A549 (cell line): ENCODE measurements at regions not wholly inside any gene's neighbourhood (a gene's known extent, or its start where the extent isn't known, plus 50 kb on each side); places are given as distances from the start of the nearest gene placed in this dataset.

ENCODE experiments used
- ATAC-seq, 2 experiments: fragments of 200-7000 bp in 1 of 2; fragments of >200 bp in 1 of 2; cut with Nextera tagmentation in 1 of 2; cut with Tn5 transposase in 1 of 2; 3 replicates each; pipeline versions ENCODE4 v1.8.0 to v1.9.1; 2018 to 2020; ENCODE audit warnings: mild to moderate bottlenecking in 1 of 2, moderate library complexity in 1 of 2
- CTCF ChIA-PET: fragments of 300-600 bp; sonication (Branson Sonifier 250); formaldehyde crosslinking; extraction: SDS; loops from one replicate; lab custom pipeline; 2021; ENCODE audit warnings: antibody characterized with exemption, inconsistent platforms; lab: Yijun Ruan, JAX
- POLR2A ChIA-PET: fragments of 350-600 bp; formaldehyde crosslinking; extraction: SDS; loops from one replicate; lab custom pipeline; 2021; ENCODE audit warnings: antibody characterized with exemption, inconsistent platforms; lab: Yijun Ruan, JAX
- DNase-seq, 2 experiments: peaks; one replicate each; pipeline versions ENCODE4 v3.0.0 to v3.0.0-alpha.2; 2011 to 2016; ENCODE audit warnings: low read depth in 1 of 2, low spot score in 1 of 2
- FAIRE-seq: peaks from 2 replicates; lab custom pipeline; 2011; peaks lifted over from hg19 to GRCh38; lab: Jason Lieb, UNC
- H3K27ac ChIP-seq, 2 experiments: fragments of >200 bp; sonication (Bioruptor Twin); formaldehyde crosslinking; 3 replicates each; pipeline ENCODE4 v1.5.1; 2016 to 2017
- H3K4me1 ChIP-seq: fragments of >200 bp; sonication (Bioruptor Twin); formaldehyde crosslinking; 3 replicates; pipeline ENCODE4 v1.6.1; 2016
- H3K4me2 ChIP-seq: fragments of >200 bp; sonication (Bioruptor Twin); formaldehyde crosslinking; 3 replicates; pipeline ENCODE4 v1.6.1; 2016
- H3K4me3 ChIP-seq: fragments of >200 bp; sonication (Bioruptor Twin); formaldehyde crosslinking; 3 replicates; pipeline ENCODE4 v1.5.1; 2016
- H3K9me3 ChIP-seq: fragments of >200 bp; sonication (Bioruptor Twin); formaldehyde crosslinking; 3 replicates; pipeline ENCODE4 v1.6.1; 2016
- ATOH8 ChIP-seq: fragments of 250-450 bp; sonication (Bioruptor Pico); IDR thresholded peaks from 2 replicates; pipeline ENCODE4 v1.5.0; 2020; ENCODE audit warnings: low read depth, mild to moderate bottlenecking, moderate library complexity
- CBX2 ChIP-seq: fragments of 200-600 bp; sonication (generic); IDR thresholded peaks from 2 replicates; pipeline ENCODE4 v1.6.1; 2016; ENCODE audit warnings: low read depth, mild to moderate bottlenecking, borderline replicate concordance
- CHD4 ChIP-seq: fragments of 200-600 bp; sonication (generic); IDR thresholded peaks from 2 replicates; pipeline ENCODE4 v1.6.1; 2016; ENCODE audit warnings: antibody characterized with exemption, mild to moderate bottlenecking, borderline replicate concordance
- FOXS1 ChIP-seq: fragments of 250-450 bp; sonication (Bioruptor Pico); IDR thresholded peaks from 2 replicates; pipeline ENCODE4 v1.5.0; 2020; ENCODE audit warnings: mild to moderate bottlenecking, moderate library complexity
- HES2 ChIP-seq: fragments of >200 bp; sonication (Bioruptor Twin); formaldehyde crosslinking; IDR thresholded peaks from 2 replicates; pipeline ENCODE4 v1.6.1; 2016
- HOXB5 ChIP-seq: fragments of 250-450 bp; sonication (Bioruptor Pico); IDR thresholded peaks from 2 replicates; pipeline ENCODE4 v1.5.0; 2020; ENCODE audit warnings: mild to moderate bottlenecking, moderate library complexity
- JUN ChIP-seq, 2 experiments: fragments of >200 bp; sonication (Bioruptor Twin); formaldehyde crosslinking; IDR thresholded peaks; 2 replicates in 1 of 2; 3 replicates in 1 of 2; pipeline ENCODE4 v1.6.1; 2016 to 2017
- JUNB ChIP-seq: fragments of >200 bp; sonication (Bioruptor Twin); formaldehyde crosslinking; IDR thresholded peaks from 2 replicates; pipeline ENCODE4 v1.6.1; 2016
- KDM5A ChIP-seq: fragments of 200-600 bp; sonication (generic); IDR thresholded peaks from 2 replicates; pipeline ENCODE4 v1.6.1; 2016; ENCODE audit warnings: antibody characterized with exemption, mild to moderate bottlenecking
- MAFK ChIP-seq: fragments of 450-650 bp; IDR thresholded peaks from 2 replicates; pipeline ENCODE4 v1.6.1; 2014; ENCODE audit not compliant: partially characterized antibody
- MYC ChIP-seq: IDR thresholded peaks from 2 replicates; pipeline ENCODE4 v1.6.1; 2012; ENCODE audit warnings: mild to moderate bottlenecking, inconsistent platforms, low read length, improper control_type of control experiment, borderline replicate concordance
- NR3C1 ChIP-seq: fragments of >200 bp; sonication (Bioruptor Twin); formaldehyde crosslinking; IDR thresholded peaks from 3 replicates; pipeline ENCODE4 v1.6.1; 2017
- PHF8 ChIP-seq: fragments of 200-600 bp; sonication (generic); IDR thresholded peaks from 2 replicates; pipeline ENCODE4 v1.6.1; 2016; ENCODE audit warnings: low read depth, mild to moderate bottlenecking, antibody characterized with exemption, moderate library complexity, borderline replicate concordance
- POLR2A ChIP-seq: IDR thresholded peaks from 2 replicates; pipeline ENCODE4 v1.6.1; 2012; ENCODE audit warnings: mild to moderate bottlenecking, low read length
- RFX5 ChIP-seq: fragments of 450-650 bp; IDR thresholded peaks from 2 replicates; pipeline ENCODE4 v1.7.1; 2014; ENCODE audit warnings: antibody characterized with exemption, mild to moderate bottlenecking, moderate library complexity
- RNF2 ChIP-seq: fragments of 200-600 bp; sonication (generic); IDR thresholded peaks from 2 replicates; pipeline ENCODE4 v1.6.1; 2016; ENCODE audit warnings: low read depth, mild to moderate bottlenecking, antibody characterized with exemption, moderate library complexity, borderline replicate concordance
- SMC3 ChIP-seq: fragments of >200 bp; sonication (Bioruptor Twin); formaldehyde crosslinking; IDR thresholded peaks from 3 replicates; pipeline ENCODE4 v1.6.1; 2018; ENCODE audit warnings: inconsistent platforms
- TFCP2L1 ChIP-seq: fragments of 250-450 bp; sonication (Bioruptor Pico); IDR thresholded peaks from 2 replicates; pipeline ENCODE4 v1.5.0; 2021; ENCODE audit warnings: mild to moderate bottlenecking
- ZSCAN20 ChIP-seq: fragments of 250-450 bp; sonication (Bioruptor Pico); IDR thresholded peaks from 2 replicates; pipeline ENCODE4 v1.8.0; 2022; ENCODE audit warnings: mild to moderate bottlenecking, moderate library complexity
- WGBS: methylation state at CpG from one replicate; pipeline ENCODE4 v1.1.6; 2017; ENCODE audit errors: missing lambda C conversion rate; 5-methylcytosine and 5-hydroxymethylcytosine counted together
- TF ChIP-seq, protein P1 (sequence below): fragments of 250-450 bp; sonication (Bioruptor Pico); IDR thresholded peaks from 2 replicates; pipeline ENCODE4 v1.5.0; 2021; ENCODE audit warnings: mild to moderate bottlenecking, moderate library complexity, borderline replicate concordance

DNA sequence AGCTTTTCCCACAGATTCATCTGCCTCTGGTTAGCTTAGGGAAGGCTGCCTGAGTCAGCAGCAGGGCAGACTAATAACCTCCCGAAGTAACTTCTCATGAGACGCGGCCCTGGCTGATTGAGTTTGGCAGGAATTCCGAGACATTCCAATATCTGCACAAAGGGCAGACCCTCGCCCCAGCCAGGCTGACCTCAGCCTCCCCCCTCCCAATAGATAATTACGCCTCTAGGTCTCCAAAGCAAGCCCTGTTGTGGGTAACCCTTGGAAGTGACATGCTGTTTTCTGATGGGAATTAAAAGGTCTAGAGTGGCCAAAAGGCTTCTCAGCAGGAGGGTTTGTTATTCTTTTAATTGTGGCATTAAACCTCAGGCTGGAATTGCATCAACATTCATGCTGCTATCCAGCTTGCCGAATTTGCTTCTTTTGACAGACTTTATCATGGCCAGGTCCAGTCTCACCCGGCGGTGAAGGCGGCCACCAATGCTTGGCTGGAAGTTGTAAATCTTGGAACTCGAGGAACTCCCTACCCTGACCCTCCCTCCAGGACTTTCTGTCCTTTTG lies 98.0 kb upstream of the SLC14A2 start:
- Histone ChIP-seq H3K9me3 (no peaks in the 10 kb centered on the region), H3K4me2 (no peak overlapping the region), H3K4me1 (no peaks in the 10 kb centered on the region), H3K4me3 (no peak overlapping the region), H3K27ac (no peak overlapping the region)
- 18% methylated on average over 7 of the region's 11 CpGs for WGBS
- ChIA-PET CTCF (no interaction called here), POLR2A (no interaction called here)
- ATAC-seq (no peak), DNase-seq (no peak), FAIRE-seq (no peak)
- TF ChIP-seq RNF2 (no peak), CBX2 (no peak), HES2 (no peak), ZSCAN20 (no peak), JUN (IDR thresholded peaks at IDR 0.05) (no peak), TFCP2L1 (CRISPR knock-in tag) (no peak), POLR2A (no peak), MAFK (no peak), PHF8 (no peak), RFX5 (no peak), NR3C1 (no peak), FOXS1 (no peak), MYC (no peak), JUNB (no peak), SMC3 (no peak), CHD4 (no peak)
- TF ChIP-seq, protein P1, sequence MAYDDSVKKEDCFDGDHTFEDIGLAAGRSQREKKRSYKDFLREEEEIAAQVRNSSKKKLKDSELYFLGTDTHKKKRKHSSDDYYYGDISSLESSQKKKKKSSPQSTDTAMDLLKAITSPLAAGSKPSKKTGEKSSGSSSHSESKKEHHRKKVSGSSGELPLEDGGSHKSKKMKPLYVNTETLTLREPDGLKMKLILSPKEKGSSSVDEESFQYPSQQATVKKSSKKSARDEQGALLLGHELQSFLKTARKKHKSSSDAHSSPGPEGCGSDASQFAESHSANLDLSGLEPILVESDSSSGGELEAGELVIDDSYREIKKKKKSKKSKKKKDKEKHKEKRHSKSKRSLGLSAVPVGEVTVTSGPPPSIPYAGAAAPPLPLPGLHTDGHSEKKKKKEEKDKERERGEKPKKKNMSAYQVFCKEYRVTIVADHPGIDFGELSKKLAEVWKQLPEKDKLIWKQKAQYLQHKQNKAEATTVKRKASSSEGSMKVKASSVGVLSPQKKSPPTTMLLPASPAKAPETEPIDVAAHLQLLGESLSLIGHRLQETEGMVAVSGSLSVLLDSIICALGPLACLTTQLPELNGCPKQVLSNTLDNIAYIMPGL, result no peak

- ChIA-PET CTCF (no interaction called here), POLR2A (no interaction called here)
- no peak for FAIRE-seq
- no peaks in the 10 kb centered on the region for H3K4me1 ChIP-seq
- WGBS, result 8% methylated on average over 3 of the region's 3 CpGs
- no peak for ATAC-seq
- no peak overlapping the region for H3K4me2 ChIP-seq
- no peaks in the 10 kb centered on the region for H3K9me3 ChIP-seq
- TF ChIP-seq NR3C1, result no peak
- TF ChIP-seq ATOH8 (CRISPR knock-in tag), result no peak
- TF ChIP-seq KDM5A, result no peak
- TF ChIP-seq HOXB5 (CRISPR knock-in tag), result no peak
- TF ChIP-seq MYC, result no peak
- TF ChIP-seq TFCP2L1 (CRISPR knock-in tag), result no peak
- TF ChIP-seq, protein P1, result no peak
- H3K4me3 ChIP-seq, result no peak overlapping the region
- no peak overlapping the region for H3K27ac ChIP-seq
- DNase-seq, result no peak
Measured at GRCh38 chr18:45518311-45519155, 96.7 kb upstream of the SLC14A2 start.
